Peyer's patch (tissue), 4 donors: ENCODE measurements at regions not wholly inside any gene's neighbourhood (a gene's known extent, or its start where the extent isn't known, plus 50 kb on each side); places are given as distances from the start of the nearest gene placed in this dataset.

ENCODE experiments used
- CTCF ChIP-seq, 6 experiments: fragments of 450-650 bp in 4 of 6; fragments of 200-600 bp in 2 of 6; sonication (generic) in 1 of 6; IDR thresholded peaks; one replicate each; pipeline ENCODE4 v1.5.1; 2017 to 2019; ENCODE audit warnings: antibody characterized with exemption in 6 of 6, mild to moderate bottlenecking in 3 of 6, moderate library complexity in 1 of 6
- POLR2A ChIP-seq, 2 donors: fragments of 450-650 bp; IDR thresholded peaks; one replicate each; pipeline ENCODE4 v1.5.1; 2017; ENCODE audit warnings: antibody characterized with exemption in 2 of 2, mild to moderate bottlenecking in 2 of 2, moderate library complexity in 2 of 2

DNA sequence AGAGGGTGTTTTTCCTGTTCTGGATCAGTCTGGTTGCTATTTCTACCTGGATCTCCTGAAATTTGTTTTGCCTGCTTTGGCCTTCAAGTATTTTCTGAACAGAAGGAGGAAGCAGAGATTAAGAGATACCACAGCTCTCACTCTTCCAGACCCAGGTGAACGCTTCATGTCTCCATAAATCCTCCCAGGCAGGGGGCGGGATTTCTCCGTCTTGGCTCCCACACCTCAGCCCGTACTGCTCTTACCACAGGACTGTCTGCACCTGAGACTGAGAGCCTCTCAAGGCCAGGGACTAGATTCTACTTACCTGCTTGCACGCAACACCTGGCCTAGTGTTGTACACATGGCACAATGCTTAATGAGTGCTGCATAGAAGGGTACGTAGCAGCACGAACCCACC lies 59.9 kb upstream of the LRPPRC start:
- TF ChIP-seq POLR2A (IDR thresholded peaks at IDR 0.05) (no peak), CTCF (IDR thresholded peaks at IDR 0.05) (no peak)
